GM18873 (cell line): ENCODE measurements at regions not wholly inside any gene's neighbourhood (a gene's known extent, or its start where the extent isn't known, plus 50 kb on each side); places are given as distances from the start of the nearest gene placed in this dataset.

Source experiments
- ATAC-seq: cut with Tn5 transposase; IDR thresholded peaks from one replicate; pipeline ENCODE4 v1.9.1; 2021; ENCODE audit warnings: mild to moderate bottlenecking, moderate library complexity, moderate number of reproducible peaks; ENCODE audit not compliant: unreplicated experiment, low FRiP score

GRCh38 chr14:54088271-54088670 lies 131.6 kb upstream of the BMP4 start:
- no peak for ATAC-seq

GRCh38 chr14:54090274-54090673 lies 133.6 kb upstream of the BMP4 start:
- no peak for ATAC-seq

- no peak for ATAC-seq
Measured at GRCh38 chr14:54094765-54095164, 138.1 kb upstream of the BMP4 start.

DNA sequence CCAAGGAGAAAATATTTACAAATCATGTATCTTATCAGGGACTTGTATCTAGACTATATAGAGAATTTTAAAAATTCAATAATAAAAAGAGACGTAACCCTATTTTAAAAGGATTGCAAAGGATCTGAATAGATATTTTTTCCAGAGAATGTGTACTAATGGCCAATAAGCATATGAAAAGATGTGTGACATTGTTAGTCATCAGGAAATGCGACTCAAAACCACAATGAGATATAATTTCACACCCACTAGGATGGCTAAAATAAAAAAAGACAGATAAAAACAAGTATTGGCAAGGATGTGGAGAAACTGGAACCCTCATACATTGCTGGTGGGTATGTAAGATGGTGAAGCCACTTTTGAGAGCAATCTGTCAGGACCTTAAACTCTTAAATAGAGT lies 141.9 kb upstream of the BMP4 start:
- ATAC-seq = no peak

GRCh38 chr14:54102051-54102456 lies 145.4 kb upstream of the BMP4 start:
- ATAC-seq = no peak

DNA sequence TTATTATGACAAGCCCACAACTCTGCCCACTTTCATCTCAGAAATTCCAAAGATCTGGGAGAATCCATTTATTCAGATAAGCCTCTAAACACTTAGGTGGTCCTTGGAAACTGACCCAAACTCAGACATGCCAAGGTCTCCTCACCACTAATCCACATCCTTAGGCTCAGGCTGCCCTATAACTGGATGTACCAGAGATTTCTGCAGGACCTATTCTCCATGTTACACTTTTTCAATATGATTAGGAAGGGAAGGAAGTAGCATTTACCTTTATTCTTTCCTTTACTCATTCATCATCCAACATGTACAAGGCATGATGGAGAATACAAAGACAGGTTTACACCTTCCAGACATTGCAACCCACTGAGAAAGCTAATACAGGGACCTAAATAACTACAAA lies 145.9 kb upstream of the BMP4 start:
- no peak for ATAC-seq

GRCh38 chr14:54104601-54105145 lies 148.0 kb upstream of the BMP4 start:
- ATAC-seq = no peak

DNA sequence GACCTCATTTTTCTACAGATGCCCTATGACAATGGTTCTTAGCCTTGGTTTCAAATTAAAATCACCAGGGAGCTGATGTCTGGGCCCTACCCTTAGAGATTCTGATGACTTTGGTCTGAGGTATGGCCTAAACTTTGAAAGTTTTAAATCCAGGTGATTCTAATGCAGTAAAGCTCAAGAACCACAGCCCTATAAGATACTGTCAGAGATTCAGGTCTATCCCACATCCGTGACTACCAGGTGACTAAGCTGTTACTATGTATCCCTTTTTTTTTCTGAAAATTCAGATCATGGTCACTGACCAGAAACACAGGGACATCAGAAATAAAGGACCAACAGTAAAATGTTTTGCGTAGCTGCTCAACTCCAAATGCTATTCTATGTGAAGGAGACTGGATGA lies 148.8 kb upstream of the BMP4 start:
- no peak for ATAC-seq

DNA sequence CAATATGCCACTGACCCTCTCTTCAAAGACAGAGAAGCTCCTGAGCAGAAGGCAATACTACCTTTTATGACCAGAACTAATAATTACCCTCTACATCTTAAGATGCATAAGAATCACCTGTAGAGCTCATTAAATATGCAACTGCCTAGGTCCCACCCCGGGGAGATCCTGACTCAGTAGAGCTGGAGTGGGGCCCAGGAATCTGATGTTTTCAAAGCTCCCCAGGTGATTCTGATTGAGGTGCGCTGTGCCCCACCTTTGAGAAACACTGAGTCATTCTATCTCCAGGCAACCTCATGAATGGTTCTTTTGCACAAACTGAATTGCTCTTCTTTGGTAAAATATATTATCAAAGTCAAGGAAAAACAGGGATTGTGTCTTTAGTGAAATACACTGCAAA lies 149.3 kb upstream of the BMP4 start:
- no peak for ATAC-seq

GRCh38 chr14:54106661-54107377 lies 150.2 kb upstream of the BMP4 start:
- no peak for ATAC-seq

DNA sequence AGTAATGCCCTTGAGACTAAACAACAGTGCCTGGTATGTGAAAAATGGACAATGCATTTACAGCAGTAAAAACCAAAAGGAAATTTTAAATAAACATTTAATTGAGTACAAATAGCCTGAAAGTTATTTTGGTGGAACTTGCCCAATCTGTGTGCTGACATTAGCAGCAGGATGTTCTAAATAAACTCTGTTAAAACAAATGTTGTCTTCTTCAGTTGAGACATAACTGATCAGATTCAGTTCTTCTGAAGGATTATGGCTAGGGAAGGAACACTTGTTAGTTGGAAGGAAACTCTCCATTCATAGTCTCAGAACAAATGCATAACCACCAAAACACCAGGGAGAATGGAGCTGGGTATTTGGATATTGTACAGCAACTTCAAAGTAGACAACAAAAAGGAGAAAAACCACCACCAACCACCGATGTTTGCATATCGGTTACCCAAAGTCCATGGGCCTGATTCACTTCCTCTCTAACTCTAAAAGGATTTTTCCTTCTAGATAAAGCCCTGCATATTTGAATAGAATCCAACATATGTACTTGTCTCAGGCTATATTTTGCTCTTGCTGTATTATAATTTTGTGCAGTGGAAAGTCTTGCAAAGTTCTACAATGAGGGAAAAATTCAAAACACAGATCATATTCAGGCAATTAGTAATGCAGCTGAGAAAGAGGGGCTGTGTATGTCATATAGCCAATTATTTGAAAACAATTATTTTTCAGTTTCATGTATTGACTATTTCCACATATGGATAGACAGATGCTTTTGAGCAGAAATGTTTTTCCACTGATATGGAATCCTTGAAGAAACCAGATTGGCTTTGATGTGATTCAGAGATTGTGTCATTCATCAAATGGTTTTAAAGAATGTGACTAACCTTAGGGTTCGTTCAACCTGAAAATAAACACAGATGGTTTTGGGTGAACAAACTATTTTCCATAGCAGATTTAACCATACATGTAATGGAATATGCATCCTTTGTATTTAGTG lies 152.2 kb upstream of the BMP4 start:
- ATAC-seq = no peak

DNA sequence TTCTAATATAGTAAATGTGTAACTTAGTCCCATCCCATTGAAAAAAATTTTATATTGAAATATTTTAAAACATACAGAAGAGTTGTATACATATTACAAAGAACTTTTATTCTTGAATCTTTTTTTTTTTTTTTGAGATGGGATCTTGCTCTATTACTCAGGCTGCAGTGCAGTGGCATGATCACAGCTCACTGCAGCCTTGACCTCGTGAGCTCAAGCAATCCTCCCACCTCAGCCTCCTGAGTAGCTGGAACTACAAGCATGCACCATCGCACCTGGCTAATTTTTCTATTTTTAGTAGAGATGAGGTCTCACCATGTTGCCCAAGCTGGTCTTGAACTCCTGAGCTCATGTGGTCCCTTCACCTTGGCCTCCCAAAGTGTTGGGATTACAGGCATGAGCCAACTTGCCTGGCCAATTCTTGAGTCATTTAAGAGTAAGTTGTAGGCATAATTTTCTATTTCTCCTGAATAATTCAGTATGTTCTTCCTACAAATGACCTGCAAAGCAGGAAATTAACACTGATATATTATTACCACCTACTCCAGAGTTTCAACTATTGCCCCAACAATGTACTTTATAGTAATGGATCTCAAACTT lies 153.0 kb upstream of the BMP4 start:
- no peak for ATAC-seq

- ATAC-seq = no peak
Measured at GRCh38 chr14:54114941-54115340, 158.3 kb upstream of the BMP4 start.

GRCh38 chr14:54116198-54116885 lies 159.7 kb upstream of the BMP4 start:
- ATAC-seq = no peak

GRCh38 chr14:54116972-54117371 lies 160.3 kb upstream of the BMP4 start:
- ATAC-seq = no peak

GRCh38 chr14:54117396-54117795 lies 160.8 kb upstream of the BMP4 start:
- ATAC-seq = no peak

DNA sequence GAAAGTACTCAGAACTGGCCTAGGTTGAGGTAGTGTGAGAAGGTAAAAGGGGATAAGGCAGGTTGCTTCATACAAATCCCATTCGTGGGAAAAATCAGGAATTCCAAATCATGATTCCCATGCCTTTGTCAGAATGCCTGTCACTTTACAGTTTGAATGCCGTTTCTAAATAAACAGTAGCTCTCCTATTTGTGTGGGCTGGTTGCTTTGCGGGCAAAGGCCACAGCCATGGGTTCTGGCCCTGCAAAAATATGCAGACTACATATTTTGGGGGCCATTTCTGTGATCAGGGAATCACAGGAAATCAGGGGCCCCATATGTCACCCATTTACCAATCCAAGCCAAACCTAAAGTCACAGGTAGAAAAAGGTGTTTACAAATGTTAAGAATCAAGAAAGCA lies 161.3 kb upstream of the BMP4 start:
- no peak for ATAC-seq

DNA sequence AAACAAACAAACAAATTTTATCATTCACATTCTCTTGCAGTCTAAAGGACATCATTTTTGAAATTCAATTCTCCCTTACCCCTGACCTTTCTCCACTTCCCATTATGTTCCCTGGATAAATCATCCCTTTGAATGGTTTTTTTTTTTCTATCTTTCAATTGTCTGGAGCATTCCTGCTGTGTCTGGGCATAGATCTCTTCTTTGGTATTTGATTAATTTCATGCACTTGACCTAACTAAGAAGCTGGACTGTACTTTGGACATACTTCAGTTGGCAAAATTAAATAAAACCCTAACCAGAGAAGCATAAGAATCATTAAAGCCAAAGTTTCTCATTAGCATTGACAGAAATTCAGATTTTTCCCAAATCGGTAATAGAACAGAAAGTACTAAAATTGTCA lies 163.6 kb upstream of the BMP4 start:
- no peak for ATAC-seq

GRCh38 chr14:54121466-54122027 lies 164.9 kb upstream of the BMP4 start:
- ATAC-seq = no peak

GRCh38 chr14:54123841-54124240 lies 167.2 kb upstream of the BMP4 start:
- no peak for ATAC-seq
